Hematopoietic multipotent progenitor cell treated with erythropoietin and hydrocortisone succinate and interleukin-3 and kit ligand, for 17 days (in vitro differentiated cells): ENCODE measurements at regions not wholly inside any gene's neighbourhood (a gene's known extent, or its start where the extent isn't known, plus 50 kb on each side); places are given as distances from the start of the nearest gene placed in this dataset.

Experiments used
- DNase-seq: peaks from one replicate; pipeline ENCODE4 v3.0.0-alpha.2; 2015; ENCODE audit warnings: low spot score

DNA sequence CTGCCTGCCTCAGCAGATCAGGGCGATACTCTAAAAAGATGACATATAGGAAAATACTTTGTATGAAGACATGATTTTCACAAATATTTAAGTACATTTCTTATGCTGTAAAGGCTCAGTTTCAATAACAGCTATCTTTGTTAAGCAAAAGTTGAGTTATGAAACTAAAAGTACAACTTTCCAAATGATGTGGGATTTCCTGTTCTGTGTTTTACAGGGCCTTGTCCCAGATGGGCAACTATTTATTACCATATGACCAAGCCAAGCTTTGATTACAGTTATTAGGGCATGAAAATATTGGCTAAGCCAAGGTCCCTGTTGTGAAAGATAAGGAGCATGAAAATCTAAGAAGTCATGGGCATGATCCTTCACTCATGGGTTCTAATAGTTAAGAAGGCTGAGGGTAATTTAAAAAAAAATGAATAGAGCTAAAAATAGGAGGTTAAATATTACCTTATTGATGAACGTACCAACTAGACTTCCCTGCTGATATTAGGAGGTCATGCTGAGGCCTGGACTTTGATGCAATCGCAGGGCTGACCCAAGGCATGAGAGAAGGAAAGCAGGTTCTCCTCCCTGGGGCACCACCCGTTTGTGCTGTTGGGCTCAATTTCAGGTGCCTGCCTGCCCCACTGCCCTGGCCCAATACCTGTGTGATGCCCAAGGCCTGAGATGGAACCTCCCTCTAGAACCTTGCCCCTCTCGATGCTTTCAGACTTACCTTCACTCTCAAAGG lies 294.4 kb upstream of the PRDM1 start:
- DNase-seq: no peak

- no peak for DNase-seq
Observed at GRCh38 chr6:105791179-105791578, 295.0 kb upstream of the PRDM1 start.

GRCh38 chr6:105790635-105791034 lies 295.5 kb upstream of the PRDM1 start:
- no peak for DNase-seq

GRCh38 chr6:105789935-105790334 lies 296.2 kb upstream of the PRDM1 start:
- DNase-seq: no peak

DNA sequence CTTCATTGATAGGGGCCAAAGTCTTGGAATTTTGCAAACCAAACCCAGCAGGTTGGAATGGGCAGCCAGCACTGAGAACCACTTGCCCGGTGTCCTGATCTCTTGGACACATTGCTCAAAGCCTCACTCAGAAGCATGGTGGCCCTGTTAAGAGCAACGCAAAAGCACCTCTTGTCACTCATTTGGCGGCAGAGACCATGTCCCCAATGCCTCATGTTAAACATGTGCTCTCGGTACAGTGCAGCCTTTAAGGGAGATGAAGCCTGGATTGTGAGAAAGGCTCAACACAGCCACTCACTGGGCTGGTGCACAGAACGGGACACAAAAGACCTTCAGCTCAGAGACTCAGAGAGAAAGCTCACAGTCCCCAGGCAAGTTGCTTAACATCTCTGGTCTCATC lies 298.4 kb upstream of the PRDM1 start:
- no peak for DNase-seq

DNA sequence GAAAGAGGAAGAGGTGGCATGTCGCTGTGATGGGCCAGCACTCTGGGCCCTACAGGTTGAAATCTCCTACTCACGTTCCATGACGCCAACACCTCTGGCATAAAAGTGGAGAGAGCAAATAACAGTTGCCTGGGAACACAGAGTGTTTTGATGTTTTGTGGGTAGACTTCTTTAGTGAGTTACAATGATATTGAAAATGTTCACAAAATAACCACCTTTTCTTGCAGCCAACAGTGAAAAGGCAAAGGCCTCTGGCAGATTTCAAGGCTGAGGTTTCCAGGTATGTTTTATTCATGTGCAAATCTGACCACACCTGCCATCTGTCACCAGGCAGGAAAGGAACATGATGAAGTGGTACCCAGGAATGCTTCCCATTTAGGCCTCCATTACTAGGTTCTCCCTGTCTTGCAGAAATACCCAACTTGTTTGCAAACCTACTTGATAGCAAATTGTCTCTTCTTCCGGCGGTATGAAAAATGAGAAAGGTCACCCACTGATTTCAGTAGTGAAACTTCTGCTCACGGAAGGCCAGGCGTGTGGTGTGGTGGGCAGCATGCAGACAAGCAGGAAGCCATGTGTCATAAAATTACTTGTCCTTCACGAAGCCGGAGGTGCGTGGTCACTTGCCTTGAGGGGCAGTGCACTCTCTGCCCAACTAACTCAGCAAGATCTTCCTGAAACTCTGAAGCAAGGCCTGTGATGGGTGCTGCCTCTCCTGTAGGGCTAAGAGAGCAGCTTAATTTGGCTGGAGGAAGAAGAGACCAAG lies 299.1 kb upstream of the PRDM1 start:
- DNase-seq: no peak

DNA sequence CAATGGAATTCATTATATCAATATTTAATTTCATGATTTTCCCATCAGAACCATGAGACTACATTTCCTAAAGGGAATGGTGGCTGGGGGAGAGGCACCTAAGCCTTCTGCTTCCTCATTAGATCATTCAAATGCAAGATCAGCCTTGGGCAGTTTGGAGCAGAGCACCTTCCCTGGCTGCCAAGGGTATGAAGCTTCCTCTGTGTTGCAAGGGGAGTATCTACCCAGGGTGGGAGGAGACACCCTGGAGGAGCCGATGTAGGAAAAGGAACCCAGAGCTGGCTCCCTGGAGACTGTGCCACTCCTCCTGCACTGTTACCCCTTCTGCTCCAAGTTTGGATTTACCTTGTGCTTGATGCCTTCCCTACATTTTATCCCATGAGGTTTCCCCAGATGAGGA lies 299.7 kb upstream of the PRDM1 start:
- DNase-seq: no peak

DNA sequence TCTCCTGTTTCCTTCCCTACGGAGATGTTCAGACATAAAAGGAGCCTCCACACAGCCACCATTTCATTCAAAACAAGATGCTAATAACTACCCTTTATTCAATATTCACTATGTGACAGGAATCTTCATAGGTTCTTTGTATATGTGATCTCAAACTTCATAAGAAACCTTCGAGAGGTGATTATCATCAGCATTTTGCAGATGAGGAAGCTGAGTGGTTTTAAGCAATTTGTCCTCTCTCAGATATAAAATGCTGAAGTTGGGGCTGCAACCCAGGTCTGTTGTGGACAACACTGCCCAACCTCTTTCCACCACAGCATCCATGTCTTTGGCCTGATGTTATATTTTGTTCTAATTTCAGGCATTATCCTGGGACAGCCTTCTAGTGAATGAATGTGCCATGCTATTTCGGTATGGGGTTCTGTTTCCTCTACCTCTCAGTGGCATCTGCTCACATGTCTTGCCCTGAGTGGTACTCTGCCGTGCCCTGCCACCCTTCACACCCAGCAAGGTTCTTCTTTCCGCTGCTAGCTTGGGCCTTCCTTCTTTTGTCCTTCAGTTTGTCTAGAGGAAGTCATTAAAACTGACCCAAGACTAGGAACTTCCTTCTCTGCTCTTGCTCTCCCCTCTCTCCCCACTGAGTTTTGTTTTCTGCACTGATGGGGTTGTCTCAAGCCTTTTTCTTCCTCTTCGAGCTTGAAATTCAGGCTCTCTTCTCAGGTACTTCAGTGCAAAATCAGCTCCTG lies 300.9 kb upstream of the PRDM1 start:
- DNase-seq: no peak

- no peak for DNase-seq
Observed at GRCh38 chr6:105784179-105784578, 302.0 kb upstream of the PRDM1 start.

- DNase-seq: no peak
Observed at GRCh38 chr6:105783333-105783935, 302.7 kb upstream of the PRDM1 start.

- DNase-seq: no peak
Observed at GRCh38 chr6:105781915-105782314, 304.2 kb upstream of the PRDM1 start.

DNA sequence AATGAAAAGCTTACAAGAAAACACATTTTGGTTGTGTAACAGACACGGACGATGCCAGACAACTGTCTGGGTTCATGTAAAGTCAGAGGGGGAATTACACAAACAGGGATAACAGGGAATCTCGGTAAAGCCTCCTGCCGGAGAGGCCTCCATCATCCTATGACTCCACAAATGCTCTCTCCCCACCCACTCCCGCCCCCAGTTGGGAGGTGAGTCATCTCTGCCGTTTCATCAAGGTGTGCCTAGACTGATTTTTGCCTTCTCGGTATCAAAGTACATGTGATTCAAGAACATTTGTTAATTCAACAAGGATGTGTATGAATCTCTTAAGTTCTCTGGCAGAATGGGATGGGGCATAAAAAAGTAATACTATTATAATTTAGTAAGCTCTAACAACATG lies 304.9 kb upstream of the PRDM1 start:
- DNase-seq: no peak

DNA sequence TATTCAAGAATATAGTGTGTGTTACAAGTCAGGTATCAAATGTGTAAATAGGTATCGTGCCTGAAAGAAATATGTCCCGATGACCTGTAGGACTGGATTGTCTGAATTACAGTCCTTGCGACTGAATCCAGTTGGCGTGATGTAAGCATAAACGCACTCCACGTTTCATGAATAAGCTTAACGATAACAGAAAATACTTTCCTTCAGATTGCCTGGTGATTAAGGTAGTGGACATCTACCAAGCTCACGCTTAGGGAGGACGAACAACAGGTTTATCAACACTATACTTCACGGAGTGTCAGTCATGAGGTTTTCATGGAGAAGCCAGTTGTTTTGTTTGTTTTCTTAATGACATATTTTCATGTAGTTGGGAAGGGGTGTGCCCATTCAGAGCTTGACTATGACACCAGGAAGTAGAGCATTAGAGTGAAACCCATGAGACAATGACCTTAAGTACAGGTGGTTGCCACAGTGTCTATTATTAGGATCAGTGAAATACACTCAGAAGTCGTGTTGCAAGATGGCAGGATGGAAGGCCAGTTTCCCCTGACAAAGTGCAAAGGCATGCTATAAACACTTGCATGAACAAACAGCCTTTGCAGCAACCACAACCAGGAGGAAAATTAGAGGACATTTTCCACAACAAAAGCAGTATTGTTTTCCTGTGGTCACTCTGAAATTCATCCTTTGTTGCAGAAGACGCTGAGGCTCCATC lies 305.8 kb upstream of the PRDM1 start:
- no peak for DNase-seq

- no peak for DNase-seq
Observed at GRCh38 chr6:105779110-105779509, 307.0 kb upstream of the PRDM1 start.

DNA sequence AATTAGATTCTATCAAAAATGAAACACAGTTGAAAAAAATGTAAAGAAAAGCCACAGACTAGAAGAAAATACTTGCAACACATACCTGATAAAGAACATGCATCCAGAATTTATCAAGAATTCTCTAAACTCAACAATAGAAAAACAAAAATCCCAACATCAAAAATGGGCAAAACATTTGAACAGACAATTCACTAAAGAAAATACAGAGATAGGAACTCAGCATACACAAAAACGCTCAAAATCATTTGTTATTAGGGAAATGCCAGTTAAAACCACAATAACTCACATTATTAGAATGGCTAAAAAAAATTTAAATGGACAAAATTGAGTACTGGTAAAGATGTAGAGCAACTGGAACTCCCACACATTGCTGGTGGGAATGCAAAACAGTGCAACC lies 311.0 kb upstream of the PRDM1 start:
- no peak for DNase-seq

DNA sequence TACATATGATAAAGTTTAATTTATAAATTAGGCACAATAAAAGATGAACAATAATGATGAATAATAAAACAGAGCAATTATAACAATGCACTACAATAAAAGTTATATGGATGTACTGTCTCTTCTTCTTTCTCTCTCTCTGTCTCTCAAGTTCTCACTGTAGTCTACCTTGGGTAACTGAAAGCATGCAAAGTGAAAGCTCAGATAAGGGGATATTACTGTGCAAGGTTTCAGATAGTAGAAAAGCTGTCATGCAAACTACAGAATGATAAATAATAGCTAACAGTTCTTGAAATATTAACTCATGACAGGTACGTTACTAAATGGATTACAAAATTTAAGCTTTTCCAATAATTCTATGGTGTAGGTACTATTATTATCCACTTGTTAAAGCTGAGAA lies 311.9 kb upstream of the PRDM1 start:
- DNase-seq: no peak

DNA sequence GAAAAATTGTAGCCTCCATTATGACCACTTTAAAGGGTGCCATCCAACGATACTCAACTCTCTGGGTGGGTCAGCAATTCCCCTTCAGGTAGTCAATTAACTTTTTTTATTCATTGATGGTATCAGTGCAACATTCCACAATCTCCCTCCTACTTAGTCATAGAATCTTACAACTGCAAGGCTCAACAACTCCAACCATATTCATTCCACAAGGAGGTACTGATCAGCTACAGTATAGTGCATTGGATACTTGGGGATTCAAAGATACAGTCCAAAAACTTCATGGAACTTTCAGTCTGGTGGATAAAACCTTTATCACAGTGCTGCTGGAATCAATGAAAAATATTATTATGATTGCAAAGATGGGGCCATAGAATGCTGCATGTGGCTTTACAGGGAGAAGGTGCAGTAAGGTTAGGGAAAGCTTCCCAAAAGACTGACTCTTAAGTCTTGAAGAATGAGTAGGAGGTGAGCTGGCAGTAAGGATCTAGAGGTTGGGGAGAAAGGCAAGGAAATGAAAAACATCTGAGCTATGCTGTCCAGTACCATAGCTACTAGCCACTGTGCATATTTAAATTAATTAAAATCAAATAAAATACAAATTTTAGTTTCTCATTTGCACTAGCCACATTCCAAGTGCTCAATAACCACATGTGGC lies 314.7 kb upstream of the PRDM1 start:
- no peak for DNase-seq

DNA sequence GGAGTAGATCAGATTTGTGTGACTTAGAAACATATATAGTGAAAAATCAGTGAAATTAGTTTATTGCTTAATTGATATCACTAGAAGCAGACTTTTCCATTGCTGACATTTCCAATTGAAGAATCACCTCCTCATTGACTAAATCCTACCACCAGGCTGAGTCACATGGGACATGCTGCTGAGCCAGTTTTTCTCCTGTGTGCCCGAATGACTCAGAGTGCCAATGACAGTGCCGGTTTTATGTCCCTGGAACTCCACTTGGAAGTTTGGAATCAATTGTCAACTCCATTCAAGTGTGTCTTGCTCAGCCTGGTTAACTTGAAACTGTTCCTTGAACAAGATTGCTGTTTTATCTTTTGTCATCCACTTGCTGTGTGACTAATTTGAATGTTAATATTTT lies 316.1 kb upstream of the PRDM1 start:
- DNase-seq: no peak

GRCh38 chr6:105769197-105769596 lies 316.9 kb upstream of the PRDM1 start:
- no peak for DNase-seq

DNA sequence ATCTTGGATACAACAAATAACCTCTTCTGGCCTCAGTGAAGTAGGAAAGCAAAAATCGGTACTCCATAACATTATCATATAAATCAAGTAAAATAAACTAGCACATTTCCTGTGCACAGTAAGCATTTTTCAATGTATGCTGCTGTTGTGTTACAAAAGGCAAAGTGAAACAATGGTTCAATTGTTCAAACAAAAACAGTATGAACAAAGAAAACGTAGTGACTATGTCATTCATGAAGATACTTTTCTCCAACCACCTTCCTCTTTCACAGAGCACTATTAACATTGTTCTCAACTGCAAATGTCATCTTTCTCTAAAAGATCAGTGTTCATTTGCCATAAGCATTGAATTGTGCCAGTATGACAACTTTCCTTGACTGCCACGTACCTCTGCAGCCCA lies 318.6 kb upstream of the PRDM1 start:
- DNase-seq: no peak

- DNase-seq: no peak
Observed at GRCh38 chr6:105765239-105765638, 320.9 kb upstream of the PRDM1 start.
